Amniotic epithelial cell (primary cell): ENCODE measurements at regions not wholly inside any gene's neighbourhood (a gene's known extent, or its start where the extent isn't known, plus 50 kb on each side); places are given as distances from the start of the nearest gene placed in this dataset.

Experiments
- DNase-seq: peaks from one replicate; pipeline ENCODE4 v3.0.0-alpha.2; 2010; ENCODE audit warnings: low read depth

DNA sequence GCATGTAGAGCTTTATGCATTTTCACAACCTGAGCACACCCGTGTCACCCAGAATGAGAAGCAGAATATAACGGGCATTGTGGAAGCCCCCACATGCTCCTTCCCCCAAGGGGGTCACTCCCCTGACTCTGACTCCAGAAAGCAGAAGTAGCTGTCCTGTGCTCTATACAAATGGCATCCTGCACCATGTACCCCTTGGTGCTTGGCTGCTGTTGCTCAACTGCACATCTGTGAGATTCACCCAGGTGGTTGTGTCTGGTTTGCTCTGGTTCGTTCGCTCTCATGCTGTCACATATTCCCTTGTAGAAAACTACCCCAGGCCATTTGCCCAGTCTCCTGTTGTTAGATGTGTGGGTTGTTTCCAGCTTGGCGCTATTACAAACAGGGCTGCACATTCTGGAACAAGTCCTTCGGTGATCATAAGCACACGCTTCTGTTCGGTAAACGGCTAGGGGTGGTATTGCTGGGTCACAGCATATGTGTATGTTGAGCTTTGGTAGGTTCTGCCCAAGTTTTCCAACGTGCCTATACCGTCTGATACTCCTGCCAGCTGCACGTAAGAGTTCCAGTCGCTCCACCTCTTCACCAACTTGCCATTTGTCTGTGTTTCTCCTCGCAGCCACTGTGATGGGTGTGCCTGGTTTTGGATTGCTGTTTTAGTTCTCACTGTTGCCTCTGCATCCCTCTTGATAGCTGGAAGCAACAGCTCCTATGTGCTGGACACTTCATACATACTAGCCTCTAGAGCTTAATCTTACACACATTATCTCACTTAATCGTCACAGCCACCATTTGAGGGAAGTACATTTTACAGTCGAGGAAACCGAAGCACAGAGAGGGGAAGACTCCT lies 65.4 kb upstream of the SLC6A6 start:
- DNase-seq, result no peak

GRCh38 chr3:14337828-14338227 lies 64.6 kb upstream of the SLC6A6 start:
- DNase-seq, result no peak

- no peak for DNase-seq
Measured at GRCh38 chr3:14338242-14338641, 64.2 kb upstream of the SLC6A6 start.

DNA sequence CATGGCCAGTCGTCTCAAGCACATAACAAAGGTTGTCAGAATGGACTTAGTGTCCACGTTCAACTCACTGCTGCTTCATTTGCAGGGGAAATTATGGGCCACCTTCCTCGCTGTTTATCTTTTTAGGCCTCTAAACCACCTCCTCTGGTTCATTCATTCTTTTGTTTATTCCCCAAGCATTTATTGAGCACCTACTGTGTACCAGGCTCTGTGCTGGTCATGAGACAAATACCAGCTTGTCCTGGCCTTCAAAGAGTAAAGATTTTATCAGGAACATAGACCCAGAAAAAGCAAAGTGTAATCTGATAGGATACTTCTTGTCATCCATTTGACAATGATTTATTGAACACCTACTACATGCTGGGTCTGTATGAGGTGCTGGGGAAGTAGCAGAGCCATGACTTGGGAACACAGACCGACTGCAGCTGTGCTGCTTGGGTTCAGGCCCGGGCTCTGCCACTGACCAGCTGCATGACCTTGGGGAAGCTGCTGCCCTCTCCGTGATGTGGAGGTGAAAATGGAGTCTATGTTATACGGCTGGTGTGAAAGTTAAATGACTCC lies 63.4 kb upstream of the SLC6A6 start:
- DNase-seq, result no peak

DNA sequence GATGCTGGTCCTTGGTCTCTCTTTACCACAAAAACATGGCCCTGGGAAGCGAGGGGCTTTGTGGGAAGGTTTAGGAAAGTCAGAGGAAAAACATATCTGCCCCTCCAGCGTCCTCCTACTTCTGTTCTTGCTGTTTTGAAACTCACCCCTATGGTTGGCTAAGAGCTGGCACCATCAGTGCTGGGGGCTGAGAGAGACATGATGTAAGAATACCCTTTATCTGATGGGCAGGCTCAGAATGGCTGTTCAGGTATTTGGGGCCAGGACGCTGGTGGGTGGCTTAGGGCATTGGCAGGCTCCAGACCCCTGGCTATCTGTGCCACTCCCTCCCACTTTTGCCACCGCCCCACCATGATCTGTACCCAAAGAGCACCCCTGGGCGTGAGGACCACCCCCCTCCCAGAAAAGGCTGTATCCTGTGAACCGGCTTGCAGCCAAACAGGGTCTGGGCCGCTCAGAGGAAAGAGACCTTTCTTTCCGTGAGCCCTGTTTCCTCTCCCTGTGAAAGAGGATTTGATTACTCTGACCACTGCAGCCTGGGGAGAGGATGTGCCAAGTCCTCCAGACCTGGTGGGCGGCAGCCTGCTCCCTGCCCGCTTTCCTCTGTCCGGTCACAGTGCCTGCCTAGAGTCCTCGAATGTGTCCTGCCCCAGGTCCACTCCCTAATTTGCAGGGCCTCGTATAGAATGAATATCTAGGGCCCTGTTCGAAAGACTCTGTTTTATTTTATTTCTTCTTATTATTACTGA lies 61.3 kb upstream of the SLC6A6 start:
- peak; percentile 87 for DNase-seq

DNA sequence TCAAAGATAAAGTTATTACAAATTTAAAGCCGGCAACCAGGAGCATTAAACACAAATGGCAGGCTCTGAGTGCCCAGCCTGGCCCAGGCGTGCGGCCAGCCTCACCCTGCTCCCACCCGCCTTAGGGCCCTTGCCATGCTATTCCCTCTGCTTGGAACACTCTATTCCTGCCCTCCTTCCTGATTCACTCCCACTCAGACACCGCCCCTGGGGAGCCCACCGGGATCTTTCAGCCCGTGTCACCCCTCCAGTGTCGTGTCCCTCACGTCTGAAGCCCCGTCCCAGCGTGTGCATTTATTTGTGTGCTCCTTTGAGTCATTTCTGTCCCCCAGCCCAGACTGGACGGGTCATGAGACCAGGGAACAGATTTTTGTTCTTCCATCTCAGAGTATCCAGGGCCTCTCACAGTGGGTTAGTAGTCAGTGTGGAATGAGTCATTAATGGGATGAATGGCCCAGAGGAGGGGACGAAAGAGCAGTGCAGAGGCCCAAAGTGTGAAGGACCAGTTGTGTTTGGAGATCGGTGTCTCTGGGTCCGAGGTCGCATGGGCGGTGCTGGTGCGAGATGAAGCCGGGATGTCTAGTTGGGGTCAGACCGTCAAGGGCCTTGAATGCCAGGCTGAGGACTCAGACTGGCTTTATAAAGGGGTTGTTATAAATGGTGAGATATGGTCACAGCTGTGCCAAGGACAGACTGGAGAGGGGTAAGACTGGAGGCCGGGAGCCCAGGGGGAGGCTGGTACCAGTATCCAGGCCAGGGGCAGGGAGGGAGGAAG lies 58.9 kb upstream of the SLC6A6 start:
- DNase-seq, result peak; percentile 17

- no peak for DNase-seq
Measured at GRCh38 chr3:14344351-14344750, 58.1 kb upstream of the SLC6A6 start.

GRCh38 chr3:14345496-14346150 lies 56.8 kb upstream of the SLC6A6 start:
- peak; percentile 69 for DNase-seq

GRCh38 chr3:14346191-14346590 lies 56.2 kb upstream of the SLC6A6 start:
- DNase-seq, result no peak

DNA sequence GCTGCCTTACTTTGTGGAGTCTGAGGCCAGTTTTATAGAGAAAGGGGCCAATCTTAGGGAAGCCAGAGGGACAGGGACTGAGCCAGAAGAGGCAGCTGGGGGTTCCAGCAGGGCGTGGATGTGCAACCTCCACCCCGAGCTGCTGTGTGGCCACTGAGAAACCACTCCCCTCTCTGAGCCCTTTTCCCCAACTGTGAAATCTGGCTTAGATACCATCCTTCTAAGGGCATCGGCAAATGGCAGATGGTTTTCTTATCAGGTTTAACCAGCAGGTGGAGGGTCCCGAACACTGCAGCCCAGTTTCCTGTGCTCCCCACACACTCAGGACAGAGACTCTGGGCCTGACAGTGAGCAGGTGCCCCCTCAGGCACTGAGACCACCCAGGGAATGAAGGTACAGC lies 55.8 kb upstream of the SLC6A6 start:
- no peak for DNase-seq

DNA sequence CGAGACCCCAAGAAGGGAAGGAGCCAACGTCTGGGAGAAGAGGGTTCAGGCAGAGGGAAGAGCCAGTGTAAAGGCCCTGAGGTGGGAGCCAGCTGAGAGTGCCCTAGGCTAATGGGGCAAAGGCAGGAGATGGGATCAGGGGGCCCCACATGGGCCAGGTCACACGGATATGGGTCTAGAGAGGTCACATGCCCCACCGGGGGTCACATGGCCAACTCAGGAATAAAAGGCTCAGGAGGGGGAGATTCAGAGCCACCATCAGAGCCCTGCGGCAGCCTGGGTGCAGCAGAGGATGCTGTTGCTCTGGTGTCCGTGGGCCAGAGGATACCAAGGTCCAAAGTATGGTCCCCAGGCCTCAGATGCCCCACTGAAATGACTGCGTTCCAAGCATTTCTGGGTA lies 55.3 kb upstream of the SLC6A6 start:
- DNase-seq, result no peak

DNA sequence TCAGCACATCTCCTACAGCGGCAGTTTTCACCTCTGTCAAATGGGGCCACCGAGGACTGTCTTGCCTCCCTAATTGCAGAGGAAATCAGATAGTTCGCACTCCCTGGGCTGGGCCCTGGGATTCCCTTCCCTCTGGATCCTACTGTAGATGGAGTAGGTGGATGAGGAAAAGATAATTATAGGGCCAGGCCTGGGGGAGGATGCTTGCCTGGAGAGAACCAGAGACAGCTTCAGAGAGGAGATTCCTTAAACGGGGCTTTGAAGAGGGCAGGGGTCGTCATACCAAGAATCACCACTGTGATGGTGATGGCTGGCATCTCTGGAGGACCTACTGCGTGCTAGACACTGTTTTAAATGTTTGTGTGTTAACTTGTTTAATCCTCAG lies 50.8 kb upstream of the SLC6A6 start:
- no peak for DNase-seq

DNA sequence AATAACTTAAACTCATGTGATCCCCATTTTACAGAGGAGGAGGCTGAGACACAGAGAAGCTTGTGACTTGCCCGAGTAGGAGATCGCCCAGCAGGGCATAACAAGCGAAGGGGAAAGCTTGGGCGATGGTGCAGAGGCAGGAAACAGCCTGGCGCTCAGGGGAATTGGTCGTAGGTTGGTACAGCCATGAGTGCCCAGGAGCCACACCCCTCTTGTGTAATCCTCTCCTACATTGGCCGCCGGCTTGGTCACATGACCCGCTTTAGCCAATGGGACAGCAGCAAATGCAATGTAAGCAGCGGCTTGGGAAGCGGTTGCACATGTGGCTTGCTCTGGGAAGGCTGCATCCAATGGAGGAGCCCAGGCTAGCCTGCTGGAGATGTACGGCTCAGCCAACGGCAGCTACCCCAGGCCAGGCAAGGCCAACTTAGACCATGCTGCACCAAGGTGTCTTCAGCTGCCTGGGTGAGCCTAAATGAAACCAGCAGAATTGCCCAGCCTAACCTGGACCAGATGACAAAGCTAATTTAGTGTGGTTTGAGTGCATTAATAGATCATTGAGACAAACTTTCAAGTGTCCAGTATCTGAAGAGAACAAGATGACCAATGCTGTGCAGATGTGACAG lies 50.3 kb upstream of the SLC6A6 start:
- DNase-seq, result peak; percentile 24
